Smooth muscle cell (in vitro differentiated cells): ENCODE measurements at regions not wholly inside any gene's neighbourhood (a gene's known extent, or its start where the extent isn't known, plus 50 kb on each side); places are given as distances from the start of the nearest gene placed in this dataset.

Experiments used
- DNase-seq: peaks from one replicate; lab custom pipeline; 2025; ENCODE audit not compliant: unreplicated experiment; lab: John Stamatoyannopoulos, UW
- H2AFZ ChIP-seq: fragments of 200-600 bp; sonication (generic); 2 replicates; pipeline ENCODE4 v1.6.0; 2016; ENCODE audit warnings: antibody characterized with exemption, low read depth, mild to moderate bottlenecking
- H3F3A ChIP-seq: fragments of 200-600 bp; sonication (generic); 2 replicates; pipeline ENCODE4 v1.6.0; 2017; ENCODE audit warnings: antibody characterized with exemption, low read depth
- H3K27ac ChIP-seq: fragments of 200-600 bp; sonication (generic); 2 replicates; pipeline ENCODE4 v1.5.1; 2016; ENCODE audit warnings: low read depth, mild to moderate bottlenecking
- H3K27me3 ChIP-seq: fragments of 200-600 bp; sonication (generic); 2 replicates; pipeline ENCODE4 v1.6.1; 2016; ENCODE audit warnings: low read depth, mild to moderate bottlenecking
- H3K36me3 ChIP-seq: fragments of 200-600 bp; sonication (generic); 2 replicates; pipeline ENCODE4 v1.5.1; 2016; ENCODE audit warnings: low read depth
- H3K4me1 ChIP-seq: fragments of 200-600 bp; sonication (generic); 2 replicates; pipeline ENCODE4 v1.5.1; 2016; ENCODE audit warnings: low read depth
- H3K4me2 ChIP-seq: fragments of 200-600 bp; sonication (generic); 2 replicates; pipeline ENCODE4 v1.6.0; 2016; ENCODE audit warnings: mild to moderate bottlenecking
- H3K4me3 ChIP-seq: fragments of 200-600 bp; sonication (generic); 2 replicates; pipeline ENCODE4 v1.5.1; 2016; ENCODE audit warnings: mild to moderate bottlenecking
- H3K79me2 ChIP-seq: fragments of 200-600 bp; sonication (generic); 2 replicates; pipeline ENCODE4 v1.6.0; 2016; ENCODE audit warnings: low read depth, mild to moderate bottlenecking
- H3K9ac ChIP-seq: fragments of 200-600 bp; sonication (generic); 2 replicates; pipeline ENCODE4 v1.6.0; 2016; ENCODE audit warnings: low read depth
- H3K9me3 ChIP-seq: fragments of 200-600 bp; sonication (generic); replicated peaks from 2 replicates; pipeline ENCODE4 v1.5.1; 2016; ENCODE audit warnings: low read depth
- H4K20me1 ChIP-seq: fragments of 200-600 bp; sonication (generic); 2 replicates; pipeline ENCODE4 v1.6.0; 2016; ENCODE audit warnings: low read depth
- CTCF ChIP-seq: fragments of 200-600 bp; sonication (generic); IDR thresholded peaks from 2 replicates; pipeline ENCODE4 v1.5.1; 2017; ENCODE audit warnings: borderline replicate concordance, mild to moderate bottlenecking, antibody characterized with exemption; ENCODE audit not compliant: insufficient read depth, poor library complexity, severe bottlenecking
- WGBS: methylation state at CpG from one replicate; pipeline ENCODE4 v1.1.7; 2016; ENCODE audit warnings: low lambda C conversion rate; 5-methylcytosine and 5-hydroxymethylcytosine counted together

GRCh38 chr15:97189162-97189780 is 771.2 kb upstream of the ARRDC4 start:
- H3K9ac ChIP-seq: no peak overlapping the region
- peaks cover 27% of the 10 kb centered on the region for H3K27me3 ChIP-seq
- H3F3A ChIP-seq: no peaks in the 10 kb centered on the region
- no peaks in the 10 kb centered on the region for H3K4me1 ChIP-seq
- H3K36me3 ChIP-seq: no peaks in the 10 kb centered on the region
- no peak overlapping the region for H3K27ac ChIP-seq
- no peaks in the 10 kb centered on the region for H3K79me2 ChIP-seq
- 76% methylated on average over 3 of the region's 3 CpGs for WGBS
- no peak overlapping the region for H3K4me2 ChIP-seq
- H2AFZ ChIP-seq: no peak overlapping the region
- DNase-seq: no peak
- no peaks in the 10 kb centered on the region for H3K9me3 ChIP-seq
- no peaks in the 10 kb centered on the region for H4K20me1 ChIP-seq
- H3K4me3 ChIP-seq: no peak overlapping the region
- TF ChIP-seq CTCF: no peak

- no peak overlapping the region for H3K4me3 ChIP-seq
- H3K79me2 ChIP-seq: no peaks in the 10 kb centered on the region
- DNase-seq: no peak
- no peak overlapping the region for H3K27ac ChIP-seq
- no peaks in the 10 kb centered on the region for H4K20me1 ChIP-seq
- H3K4me1 ChIP-seq: peaks cover 14% of the 10 kb centered on the region
- TF ChIP-seq CTCF: no peak
- H3F3A ChIP-seq: no peaks in the 10 kb centered on the region
- H3K9ac ChIP-seq: no peak overlapping the region
- peak overlapping the region; percentile 23 for H3K4me2 ChIP-seq
- 70% methylated on average over 1 of the region's 1 CpG for WGBS
- no peak overlapping the region for H2AFZ ChIP-seq
- peaks cover 7% of the 10 kb centered on the region for H3K27me3 ChIP-seq
- no peaks in the 10 kb centered on the region for H3K36me3 ChIP-seq
- no peaks in the 10 kb centered on the region for H3K9me3 ChIP-seq
Measured at GRCh38 chr15:97194750-97195149, 765.8 kb upstream of the ARRDC4 start.

- H3K79me2 ChIP-seq: no peaks in the 10 kb centered on the region
- no peak for DNase-seq
- no peak overlapping the region for H3K9ac ChIP-seq
- H3K4me2 ChIP-seq: no peak overlapping the region
- no peak for TF ChIP-seq CTCF
- no peak overlapping the region for H2AFZ ChIP-seq
- H3K27me3 ChIP-seq: peaks cover 8% of the 10 kb centered on the region
- 73% methylated on average over 16 of the region's 16 CpGs for WGBS
- no peaks in the 10 kb centered on the region for H3K9me3 ChIP-seq
- H3K4me3 ChIP-seq: no peak overlapping the region
- H3K4me1 ChIP-seq: peaks cover 14% of the 10 kb centered on the region
- no peaks in the 10 kb centered on the region for H3F3A ChIP-seq
- H3K27ac ChIP-seq: no peak overlapping the region
- H4K20me1 ChIP-seq: no peaks in the 10 kb centered on the region
- no peaks in the 10 kb centered on the region for H3K36me3 ChIP-seq
Measured at GRCh38 chr15:97196048-97197014, 764.2 kb upstream of the ARRDC4 start.
